IMR-90 (cell line): ENCODE measurements at regions not wholly inside any gene's neighbourhood (a gene's known extent, or its start where the extent isn't known, plus 50 kb on each side); places are given as distances from the start of the nearest gene placed in this dataset.

ENCODE experiments used
- ATAC-seq: fragments of 200-7000 bp; cut with Tn5 transposase; 2 replicates; pipeline ENCODE4 v1.9.1; 2020; ENCODE audit warnings: low read depth, mild to moderate bottlenecking, moderate library complexity
- BruUV-seq: library from RNA; stranded (reverse); fragments of 400-500 nt; replicated peaks from 2 replicates; lab custom pipeline; 2021; lab: Mats Ljungman, UMichigan
- CTCF ChIA-PET: fragments of 300-600 bp; formaldehyde crosslinking; extraction: SDS; loops from one replicate; lab custom pipeline; 2021; ENCODE audit warnings: antibody characterized with exemption; lab: Yijun Ruan, JAX
- POLR2A ChIA-PET: fragments of 300-600 bp; sonication (Branson Sonifier 250); formaldehyde crosslinking; loops from one replicate; lab custom pipeline; 2022; ENCODE audit warnings: antibody characterized with exemption; ENCODE audit not compliant: unreplicated experiment; lab: Charles Lee
- DNase-seq: peaks from one replicate; pipeline ENCODE4 v3.0.0; 2013
- H2AFZ ChIP-seq: replicated peaks from 2 replicates; pipeline ENCODE3; 2013; ENCODE audit warnings: low read length, mild to moderate bottlenecking; ENCODE audit not compliant: poor library complexity
- H2AK5ac ChIP-seq: 2 replicates; pipeline ENCODE4 v1.6.1; 2013; ENCODE audit warnings: low read depth, low read length, inconsistent platforms
- H2AK9ac ChIP-seq: replicated peaks from 2 replicates; pipeline ENCODE3; 2013; ENCODE audit warnings: mild to moderate bottlenecking, low read depth, low read length, moderate library complexity; ENCODE audit not compliant: poor library complexity
- H2BK120ac ChIP-seq: 2 replicates; pipeline ENCODE4 v1.6.1; 2013; ENCODE audit warnings: low read depth, low read length, inconsistent platforms
- H2BK15ac ChIP-seq: 3 replicates; pipeline ENCODE4 v1.6.1; 2013; ENCODE audit warnings: low read depth, low read length, inconsistent platforms
- H2BK20ac ChIP-seq: 2 replicates; pipeline ENCODE4 v1.6.1; 2013; ENCODE audit warnings: low read depth, mild to moderate bottlenecking, inconsistent platforms, low read length, moderate library complexity
- H2BK5ac ChIP-seq: 2 replicates; pipeline ENCODE4 v1.6.1; 2013; ENCODE audit warnings: mild to moderate bottlenecking, low read depth, low read length, inconsistent platforms; ENCODE audit not compliant: poor library complexity, severe bottlenecking
- H3K14ac ChIP-seq: replicated peaks from 2 replicates; pipeline ENCODE4 v1.6.1; 2013; ENCODE audit warnings: low read depth, low read length, inconsistent platforms
- H3K18ac ChIP-seq: 2 replicates; pipeline ENCODE4 v1.6.1; 2013; ENCODE audit warnings: low read depth, low read length, control low read depth
- H3K23ac ChIP-seq: 2 replicates; pipeline ENCODE4 v1.6.1; 2013; ENCODE audit warnings: low read depth, low read length, inconsistent platforms
- H3K27ac ChIP-seq: 2 replicates; pipeline ENCODE4 v1.5.1; 2013; ENCODE audit warnings: mild to moderate bottlenecking, control low read depth, low read length; ENCODE audit not compliant: insufficient read depth
- H3K27me3 ChIP-seq: 2 replicates; pipeline ENCODE4 v1.6.1; 2013; ENCODE audit warnings: low read length; ENCODE audit not compliant: control insufficient read depth, insufficient read depth
- H3K36me3 ChIP-seq: 2 replicates; pipeline ENCODE4 v1.6.1; 2013; ENCODE audit warnings: low read length, mixed read lengths; ENCODE audit not compliant: control insufficient read depth, insufficient read depth
- H3K4ac ChIP-seq: 2 replicates; pipeline ENCODE4 v1.6.1; 2013; ENCODE audit warnings: low read depth, low read length, inconsistent platforms
- H3K4me1 ChIP-seq: 2 replicates; pipeline ENCODE4 v1.6.1; 2013; ENCODE audit warnings: low read length, mixed read lengths; ENCODE audit not compliant: control insufficient read depth, insufficient read depth
- H3K4me2 ChIP-seq: 2 replicates; pipeline ENCODE4 v1.6.1; 2013; ENCODE audit warnings: low read depth, mild to moderate bottlenecking, control low read depth, low read length, moderate library complexity
- H3K4me3 ChIP-seq: 2 replicates; pipeline ENCODE4 v1.5.1; 2013; ENCODE audit warnings: low read depth, mild to moderate bottlenecking, control low read depth, low read length, moderate library complexity; ENCODE audit not compliant: insufficient read depth
- H3K56ac ChIP-seq: 2 replicates; pipeline ENCODE4 v1.6.1; 2013; ENCODE audit warnings: low read length, inconsistent platforms; ENCODE audit not compliant: insufficient read depth; ENCODE audit errors: extremely low read depth
- H3K79me1 ChIP-seq, 2 experiments: 2 replicates each; pipeline ENCODE4 v1.6.1; 2013; ENCODE audit warnings: low read length in 2 of 2, inconsistent platforms in 1 of 2, low read depth in 1 of 2
- H3K9ac ChIP-seq: 2 replicates; pipeline ENCODE4 v1.6.1; 2013; ENCODE audit warnings: low read depth, low read length, control low read depth
- H3K9me1 ChIP-seq: 2 replicates; pipeline ENCODE4 v1.6.1; 2013; ENCODE audit warnings: low read length, inconsistent platforms; ENCODE audit not compliant: insufficient read depth
- H3K9me3 ChIP-seq: 2 replicates; pipeline ENCODE4 v1.6.1; 2013; ENCODE audit warnings: low read length; ENCODE audit not compliant: control insufficient read depth, insufficient read depth
- H4K20me1 ChIP-seq: 2 replicates; pipeline ENCODE4 v1.6.1; 2013; ENCODE audit warnings: low read length, inconsistent platforms; ENCODE audit not compliant: insufficient read depth
- H4K5ac ChIP-seq: 2 replicates; pipeline ENCODE4 v1.6.1; 2013; ENCODE audit warnings: mild to moderate bottlenecking, low read depth, low read length, control low read depth
- H4K8ac ChIP-seq, 2 experiments: 2 replicates each; pipeline ENCODE4 v1.6.1; 2013; ENCODE audit warnings: low read depth in 2 of 2, low read length in 2 of 2, control low read depth in 1 of 2, inconsistent platforms in 1 of 2
- H4K91ac ChIP-seq: 2 replicates; pipeline ENCODE4 v1.6.1; 2013; ENCODE audit warnings: low read depth, low read length, inconsistent platforms; ENCODE audit not compliant: insufficient read depth
- BHLHE40 ChIP-seq: fragments of 150-350 bp; IDR thresholded peaks from 2 replicates; pipeline ENCODE4 v1.6.1; 2016; ENCODE audit warnings: mild to moderate bottlenecking, low read depth, low read length
- CEBPB ChIP-seq: IDR thresholded peaks from 2 replicates; pipeline ENCODE4 v1.6.1; 2012; ENCODE audit warnings: low read depth, low read length, improper control_type of control experiment
- CHD1 ChIP-seq: IDR thresholded peaks from 2 replicates; pipeline ENCODE4 v1.6.1; 2012; ENCODE audit warnings: low read depth, low read length, improper control_type of control experiment
- CTCF ChIP-seq: conservative IDR thresholded peaks from 2 replicates; pipeline ENCODE4 v1.5.1; 2012; ENCODE audit warnings: mild to moderate bottlenecking, low read depth, low read length, improper control_type of control experiment
- ELK1 ChIP-seq: fragments of 150-350 bp; IDR thresholded peaks from 2 replicates; pipeline ENCODE4 v1.6.1; 2016; ENCODE audit warnings: low read depth, mild to moderate bottlenecking, low read length, moderate library complexity, borderline replicate concordance
- FOS ChIP-seq: fragments of 150-350 bp; IDR thresholded peaks from 2 replicates; pipeline ENCODE4 v1.6.1; 2016; ENCODE audit warnings: low read depth, low read length
- MAFK ChIP-seq: IDR thresholded peaks from 2 replicates; pipeline ENCODE4 v1.6.1; 2012; ENCODE audit warnings: low read depth, low read length, improper control_type of control experiment
- MAZ ChIP-seq: IDR thresholded peaks from 2 replicates; pipeline ENCODE4 v1.6.1; 2012; ENCODE audit warnings: low read depth, mild to moderate bottlenecking, low read length, improper control_type of control experiment, moderate library complexity, borderline replicate concordance
- MXI1 ChIP-seq: IDR thresholded peaks from 2 replicates; pipeline ENCODE4 v1.6.1; 2012; ENCODE audit warnings: low read depth, mild to moderate bottlenecking, low read length, moderate library complexity, borderline replicate concordance
- NFE2L2 ChIP-seq: fragments of 150-350 bp; IDR thresholded peaks from 2 replicates; pipeline ENCODE4 v1.6.1; 2016; ENCODE audit warnings: low read depth, mild to moderate bottlenecking, low read length
- POLR2A ChIP-seq: IDR thresholded peaks from 2 replicates; pipeline ENCODE4 v1.6.1; 2012; ENCODE audit warnings: mild to moderate bottlenecking, low read depth, low read length
- RAD21 ChIP-seq: IDR thresholded peaks from 2 replicates; pipeline ENCODE4 v1.6.1; 2012; ENCODE audit warnings: low read length, improper control_type of control experiment
- RCOR1 ChIP-seq: IDR thresholded peaks from 2 replicates; pipeline ENCODE4 v1.6.1; 2012; ENCODE audit warnings: mild to moderate bottlenecking, low read length, improper control_type of control experiment; ENCODE audit not compliant: insufficient replicate concordance
- RFX5 ChIP-seq: IDR thresholded peaks from 2 replicates; pipeline ENCODE4 v1.8.0; 2012; ENCODE audit warnings: low read depth, mild to moderate bottlenecking, low read length, moderate library complexity
- SMC3 ChIP-seq: fragments of 150-350 bp; IDR thresholded peaks from 2 replicates; pipeline ENCODE4 v1.6.1; 2016; ENCODE audit warnings: low read depth, mild to moderate bottlenecking, antibody characterized with exemption, low read length, moderate library complexity
- dilution Hi-C: fragments of 300-500 bp; cut with HindIII; formaldehyde crosslinking; loops from one replicate; pipeline ENCODE4 v1.14.3; 2018; ENCODE audit warnings: low sequenced_read_pairs; ENCODE audit not compliant: unreplicated experiment
- in situ Hi-C: fragments of 300-500 bp; cut with MboI; formaldehyde crosslinking; loops from 3 replicates; pipeline ENCODE4 v1.14.3; 2019; ENCODE audit warnings: low sequenced_read_pairs, inconsistent platforms, mixed read lengths
- intact Hi-C: fragments of 100-400 bp; cut with micrococcal nuclease; formaldehyde crosslinking; loops from 2 replicates; pipeline ENCODE4 v1.10.0; 2022
- TF ChIP-seq, protein P1 (sequence below): fragments of 150-350 bp; IDR thresholded peaks from 2 replicates; pipeline ENCODE4 v1.6.1; 2017; ENCODE audit warnings: mild to moderate bottlenecking, antibody characterized with exemption, low read length, low read depth

GRCh38 chr3:152635389-152635788 lies 199.5 kb upstream of the P2RY1 start:
- Histone ChIP-seq H4K5ac (no peak overlapping the region), H3K23ac (no peak overlapping the region), H3K18ac (no peak overlapping the region), H3K56ac (no peak overlapping the region), H3K4me3 (no peak overlapping the region), H2AK9ac (no peak overlapping the region), H3K4me1 (no peaks in the 10 kb centered on the region), H2BK120ac (no peak overlapping the region), H3K9ac (no peak overlapping the region), H3K27ac (no peak overlapping the region), H3K4me2 (no peak overlapping the region), H3K9me1 (no peaks in the 10 kb centered on the region), H3K14ac (no peak overlapping the region), H3K36me3 (no peaks in the 10 kb centered on the region), H2BK5ac (no peak overlapping the region), H3K27me3 (no peaks in the 10 kb centered on the region), H3K9me3 (no peaks in the 10 kb centered on the region), H3K79me1 (no peaks in the 10 kb centered on the region), H4K8ac (no peak overlapping the region), H2BK15ac (no peak overlapping the region), H3K4ac (no peak overlapping the region), H2AFZ (no peak overlapping the region), H4K91ac (no peak overlapping the region), H4K20me1 (no peaks in the 10 kb centered on the region), H2BK20ac (no peak overlapping the region), H2AK5ac (no peak overlapping the region)
- dilution Hi-C loops (no loop called here), in situ Hi-C loops (no loop called here), intact Hi-C loops (no loop called here)
- no TSS peak for BruUV-seq
- ChIA-PET POLR2A (no interaction called here), CTCF (no interaction called here)
- TF ChIP-seq SMC3 = no peak
- TF ChIP-seq ELK1 = no peak
- TF ChIP-seq MAZ = no peak
- TF ChIP-seq, protein P1, sequence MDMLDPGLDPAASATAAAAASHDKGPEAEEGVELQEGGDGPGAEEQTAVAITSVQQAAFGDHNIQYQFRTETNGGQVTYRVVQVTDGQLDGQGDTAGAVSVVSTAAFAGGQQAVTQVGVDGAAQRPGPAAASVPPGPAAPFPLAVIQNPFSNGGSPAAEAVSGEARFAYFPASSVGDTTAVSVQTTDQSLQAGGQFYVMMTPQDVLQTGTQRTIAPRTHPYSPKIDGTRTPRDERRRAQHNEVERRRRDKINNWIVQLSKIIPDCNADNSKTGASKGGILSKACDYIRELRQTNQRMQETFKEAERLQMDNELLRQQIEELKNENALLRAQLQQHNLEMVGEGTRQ = no peak
- TF ChIP-seq FOS = no peak
- TF ChIP-seq RCOR1 = no peak
- TF ChIP-seq CEBPB = no peak
- TF ChIP-seq BHLHE40 = no peak
- TF ChIP-seq MAFK = no peak
- no peak for TF ChIP-seq POLR2A
- no peak for TF ChIP-seq CTCF
- TF ChIP-seq CHD1 = no peak
- TF ChIP-seq MXI1 = no peak
- no peak for TF ChIP-seq NFE2L2
- no peak for TF ChIP-seq RFX5
- TF ChIP-seq RAD21 = no peak
- DNase-seq (no peak), ATAC-seq (no peak)
